ENCODE measurements at regions not wholly inside any gene's neighbourhood (a gene's known extent, or its start where the extent isn't known, plus 50 kb on each side); places are given as distances from the start of the nearest gene placed in this dataset.

DNA sequence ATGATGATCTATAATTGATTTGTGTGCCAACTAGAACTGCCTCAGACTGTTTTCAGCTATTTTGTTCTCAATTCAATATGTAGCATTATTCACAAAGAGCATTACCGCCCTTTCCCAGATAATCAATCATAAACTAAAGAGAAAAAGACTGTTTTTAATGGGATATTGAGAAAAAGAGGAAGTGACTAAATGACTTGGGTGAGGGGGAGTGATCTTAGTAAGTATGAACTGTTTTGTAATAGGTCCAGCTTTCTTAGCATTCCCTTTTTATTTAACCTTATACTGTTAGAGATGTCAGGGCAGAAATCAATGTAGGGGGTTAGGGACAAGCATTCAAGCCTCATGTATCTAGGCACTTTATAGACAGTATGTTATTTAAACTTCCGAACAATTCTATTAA, 157.8 kb upstream of the DPYD start:
- TF ChIP-seq CTCF (IDR thresholded peaks at IDR 0.05), result no peak

DNA sequence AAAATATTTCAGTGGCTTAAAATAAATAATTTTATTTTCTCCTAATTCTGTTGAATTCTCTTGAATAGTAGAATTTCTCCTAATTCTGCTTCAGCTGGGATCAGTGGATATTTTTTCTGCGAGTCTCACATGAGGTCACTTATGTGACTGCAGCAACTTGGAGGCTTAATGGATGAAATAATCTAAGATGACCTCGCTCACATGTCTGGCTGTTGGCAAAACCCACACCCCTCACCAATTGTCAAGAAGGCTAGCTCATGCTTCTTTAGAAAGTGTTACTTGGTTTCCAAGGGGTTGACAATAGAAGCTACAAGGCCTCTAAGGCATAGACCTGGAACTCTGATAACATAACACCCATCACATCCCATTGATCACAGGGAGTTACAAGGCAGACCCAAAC, 156.9 kb upstream of the DPYD start:
- TF ChIP-seq CTCF (IDR thresholded peaks at IDR 0.05), result no peak

GRCh38 chr1:98075626-98076025, 154.8 kb upstream of the DPYD start:
- TF ChIP-seq CTCF (IDR thresholded peaks at IDR 0.05), result no peak

DNA sequence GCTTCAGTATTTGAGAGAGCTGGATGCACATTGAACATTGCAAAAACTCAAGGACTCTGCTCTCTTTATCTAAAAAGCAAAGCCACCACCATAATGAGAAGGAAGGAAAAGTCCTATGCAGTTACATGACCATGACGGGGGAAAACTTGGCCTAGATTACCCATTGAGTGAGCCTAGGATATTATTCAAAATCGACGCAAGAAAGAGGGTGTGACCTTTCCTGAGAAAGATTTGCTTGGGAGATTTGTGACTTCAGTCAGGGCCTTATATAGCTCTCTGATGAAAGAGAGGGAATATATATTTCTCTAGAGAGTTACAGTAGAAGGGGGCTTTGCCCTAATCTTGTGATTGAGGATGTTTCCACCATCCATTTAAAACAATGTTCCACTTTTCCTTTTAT, 153.0 kb upstream of the DPYD start:
- no peak for TF ChIP-seq CTCF (IDR thresholded peaks at IDR 0.05)

DNA sequence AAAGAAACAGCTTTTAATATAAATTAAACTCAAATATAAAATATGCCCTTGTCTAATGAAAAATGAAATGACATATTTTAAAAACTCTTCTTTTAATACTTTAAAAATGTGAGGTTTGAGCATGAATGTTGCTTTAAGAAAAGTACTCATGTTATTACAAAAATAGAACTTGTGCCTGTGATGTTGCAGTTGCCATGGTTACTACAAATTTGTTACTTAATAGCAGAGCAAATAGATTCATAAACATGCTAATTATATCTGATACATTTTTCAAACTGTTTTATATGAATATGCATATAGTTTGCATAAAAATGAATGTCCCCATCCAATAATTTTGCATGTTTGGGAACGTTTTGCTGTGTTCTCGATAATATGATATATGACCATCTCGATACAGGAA, 152.3 kb upstream of the DPYD start:
- no peak for TF ChIP-seq CTCF (IDR thresholded peaks at IDR 0.05)

- TF ChIP-seq CTCF (IDR thresholded peaks at IDR 0.05), result no peak
Measured at GRCh38 chr1:98072047-98072446, 151.2 kb upstream of the DPYD start.

DNA sequence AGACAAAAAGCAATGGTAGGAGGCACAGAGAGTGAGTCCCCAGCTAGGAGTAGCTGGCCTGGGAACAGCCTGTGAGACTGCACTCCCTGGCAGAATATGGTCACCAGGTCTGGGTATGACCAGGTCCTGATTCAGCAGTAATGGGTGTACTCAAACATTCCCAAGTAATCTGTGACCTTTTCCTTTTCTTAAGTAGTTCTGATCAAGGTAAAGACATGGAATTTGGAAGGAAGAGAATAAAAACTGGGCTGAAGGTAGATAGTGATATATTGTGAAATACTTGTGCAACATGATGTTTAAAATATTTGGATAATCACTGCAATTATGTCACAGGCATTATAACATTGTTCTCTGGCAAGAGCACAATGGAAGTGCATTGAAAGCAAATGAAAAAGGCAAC, 147.2 kb upstream of the DPYD start:
- no peak for TF ChIP-seq CTCF (IDR thresholded peaks at IDR 0.05)

GRCh38 chr1:98066911-98067310, 146.1 kb upstream of the DPYD start:
- no peak for TF ChIP-seq CTCF (IDR thresholded peaks at IDR 0.05)
